IMR-90 (cell line): ENCODE measurements at regions not wholly inside any gene's neighbourhood (a gene's known extent, or its start where the extent isn't known, plus 50 kb on each side); places are given as distances from the start of the nearest gene placed in this dataset.

ENCODE experiments used
- ATAC-seq: fragments of 200-7000 bp; cut with Tn5 transposase; 2 replicates; pipeline ENCODE4 v1.9.1; 2020; ENCODE audit warnings: low read depth, mild to moderate bottlenecking, moderate library complexity
- BruUV-seq: library from RNA; stranded (reverse); fragments of 400-500 nt; replicated peaks from 2 replicates; lab custom pipeline; 2021; lab: Mats Ljungman, UMichigan
- CTCF ChIA-PET: fragments of 300-600 bp; formaldehyde crosslinking; extraction: SDS; loops from one replicate; lab custom pipeline; 2021; ENCODE audit warnings: antibody characterized with exemption; lab: Yijun Ruan, JAX
- POLR2A ChIA-PET: fragments of 300-600 bp; sonication (Branson Sonifier 250); formaldehyde crosslinking; loops from one replicate; lab custom pipeline; 2022; ENCODE audit warnings: antibody characterized with exemption; ENCODE audit not compliant: unreplicated experiment; lab: Charles Lee
- DNase-seq: peaks from one replicate; pipeline ENCODE4 v3.0.0; 2013
- H2AFZ ChIP-seq: replicated peaks from 2 replicates; pipeline ENCODE3; 2013; ENCODE audit warnings: low read length, mild to moderate bottlenecking; ENCODE audit not compliant: poor library complexity
- H2AK5ac ChIP-seq: 2 replicates; pipeline ENCODE4 v1.6.1; 2013; ENCODE audit warnings: low read depth, low read length, inconsistent platforms
- H2AK9ac ChIP-seq: replicated peaks from 2 replicates; pipeline ENCODE3; 2013; ENCODE audit warnings: mild to moderate bottlenecking, low read depth, low read length, moderate library complexity; ENCODE audit not compliant: poor library complexity
- H2BK120ac ChIP-seq: 2 replicates; pipeline ENCODE4 v1.6.1; 2013; ENCODE audit warnings: low read depth, low read length, inconsistent platforms
- H2BK15ac ChIP-seq: 3 replicates; pipeline ENCODE4 v1.6.1; 2013; ENCODE audit warnings: low read depth, low read length, inconsistent platforms
- H2BK20ac ChIP-seq: 2 replicates; pipeline ENCODE4 v1.6.1; 2013; ENCODE audit warnings: low read depth, mild to moderate bottlenecking, inconsistent platforms, low read length, moderate library complexity
- H2BK5ac ChIP-seq: 2 replicates; pipeline ENCODE4 v1.6.1; 2013; ENCODE audit warnings: mild to moderate bottlenecking, low read depth, low read length, inconsistent platforms; ENCODE audit not compliant: poor library complexity, severe bottlenecking
- H3K14ac ChIP-seq: replicated peaks from 2 replicates; pipeline ENCODE4 v1.6.1; 2013; ENCODE audit warnings: low read depth, low read length, inconsistent platforms
- H3K18ac ChIP-seq: 2 replicates; pipeline ENCODE4 v1.6.1; 2013; ENCODE audit warnings: low read depth, low read length, control low read depth
- H3K23ac ChIP-seq: 2 replicates; pipeline ENCODE4 v1.6.1; 2013; ENCODE audit warnings: low read depth, low read length, inconsistent platforms
- H3K27ac ChIP-seq: 2 replicates; pipeline ENCODE4 v1.5.1; 2013; ENCODE audit warnings: mild to moderate bottlenecking, control low read depth, low read length; ENCODE audit not compliant: insufficient read depth
- H3K27me3 ChIP-seq: 2 replicates; pipeline ENCODE4 v1.6.1; 2013; ENCODE audit warnings: low read length; ENCODE audit not compliant: control insufficient read depth, insufficient read depth
- H3K36me3 ChIP-seq: 2 replicates; pipeline ENCODE4 v1.6.1; 2013; ENCODE audit warnings: low read length, mixed read lengths; ENCODE audit not compliant: control insufficient read depth, insufficient read depth
- H3K4ac ChIP-seq: 2 replicates; pipeline ENCODE4 v1.6.1; 2013; ENCODE audit warnings: low read depth, low read length, inconsistent platforms
- H3K4me1 ChIP-seq: 2 replicates; pipeline ENCODE4 v1.6.1; 2013; ENCODE audit warnings: low read length, mixed read lengths; ENCODE audit not compliant: control insufficient read depth, insufficient read depth
- H3K4me2 ChIP-seq: 2 replicates; pipeline ENCODE4 v1.6.1; 2013; ENCODE audit warnings: low read depth, mild to moderate bottlenecking, control low read depth, low read length, moderate library complexity
- H3K4me3 ChIP-seq: 2 replicates; pipeline ENCODE4 v1.5.1; 2013; ENCODE audit warnings: low read depth, mild to moderate bottlenecking, control low read depth, low read length, moderate library complexity; ENCODE audit not compliant: insufficient read depth
- H3K56ac ChIP-seq: 2 replicates; pipeline ENCODE4 v1.6.1; 2013; ENCODE audit warnings: low read length, inconsistent platforms; ENCODE audit not compliant: insufficient read depth; ENCODE audit errors: extremely low read depth
- H3K79me1 ChIP-seq, 2 experiments: 2 replicates each; pipeline ENCODE4 v1.6.1; 2013; ENCODE audit warnings: low read length in 2 of 2, inconsistent platforms in 1 of 2, low read depth in 1 of 2
- H3K9ac ChIP-seq: 2 replicates; pipeline ENCODE4 v1.6.1; 2013; ENCODE audit warnings: low read depth, low read length, control low read depth
- H3K9me1 ChIP-seq: 2 replicates; pipeline ENCODE4 v1.6.1; 2013; ENCODE audit warnings: low read length, inconsistent platforms; ENCODE audit not compliant: insufficient read depth
- H3K9me3 ChIP-seq: 2 replicates; pipeline ENCODE4 v1.6.1; 2013; ENCODE audit warnings: low read length; ENCODE audit not compliant: control insufficient read depth, insufficient read depth
- H4K20me1 ChIP-seq: 2 replicates; pipeline ENCODE4 v1.6.1; 2013; ENCODE audit warnings: low read length, inconsistent platforms; ENCODE audit not compliant: insufficient read depth
- H4K5ac ChIP-seq: 2 replicates; pipeline ENCODE4 v1.6.1; 2013; ENCODE audit warnings: mild to moderate bottlenecking, low read depth, low read length, control low read depth
- H4K8ac ChIP-seq, 2 experiments: 2 replicates each; pipeline ENCODE4 v1.6.1; 2013; ENCODE audit warnings: low read depth in 2 of 2, low read length in 2 of 2, control low read depth in 1 of 2, inconsistent platforms in 1 of 2
- H4K91ac ChIP-seq: 2 replicates; pipeline ENCODE4 v1.6.1; 2013; ENCODE audit warnings: low read depth, low read length, inconsistent platforms; ENCODE audit not compliant: insufficient read depth
- SMC3 ChIP-seq: fragments of 150-350 bp; IDR thresholded peaks from 2 replicates; pipeline ENCODE4 v1.6.1; 2016; ENCODE audit warnings: low read depth, mild to moderate bottlenecking, antibody characterized with exemption, low read length, moderate library complexity
- WGBS, 2 experiments: methylation state at CpG; one replicate each; pipeline versions ENCODE4 v1.1.5 to v1.1.7; 2013; ENCODE audit warnings: missing lambda C conversion rate in 2 of 2; ENCODE audit not compliant: insufficient read length in 1 of 2; ENCODE audit errors: extremely low coverage in 2 of 2; 5-methylcytosine and 5-hydroxymethylcytosine counted together
- dilution Hi-C: fragments of 300-500 bp; cut with HindIII; formaldehyde crosslinking; loops from one replicate; pipeline ENCODE4 v1.14.3; 2018; ENCODE audit warnings: low sequenced_read_pairs; ENCODE audit not compliant: unreplicated experiment
- in situ Hi-C: fragments of 300-500 bp; cut with MboI; formaldehyde crosslinking; loops from 3 replicates; pipeline ENCODE4 v1.14.3; 2019; ENCODE audit warnings: low sequenced_read_pairs, inconsistent platforms, mixed read lengths
- intact Hi-C: fragments of 100-400 bp; cut with micrococcal nuclease; formaldehyde crosslinking; loops from 2 replicates; pipeline ENCODE4 v1.10.0; 2022

DNA sequence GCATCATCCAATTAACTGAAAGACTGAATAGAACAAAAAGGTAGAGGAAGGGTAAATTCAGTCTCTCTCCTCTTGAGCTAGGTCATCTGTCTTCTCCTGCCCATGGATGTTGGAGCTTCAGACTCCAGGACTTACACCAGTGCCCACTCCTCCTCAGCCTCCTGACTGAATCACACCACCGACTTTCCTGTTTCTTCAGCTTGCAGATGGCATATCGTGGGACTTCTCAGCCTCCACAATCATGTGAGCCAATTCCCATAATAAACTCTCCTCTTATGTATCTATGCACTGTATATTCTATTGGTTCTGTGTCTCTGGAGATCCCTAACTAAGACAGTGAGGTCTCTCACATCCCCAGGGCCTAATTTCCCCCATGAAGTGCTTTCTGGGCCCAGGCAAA is 140.4 kb downstream of the CD47 start:
- Histone ChIP-seq H3K27ac (no peak overlapping the region), H3K27me3 (peaks cover 2% of the 10 kb centered on the region), H3K18ac (no peak overlapping the region), H2AFZ (no peak overlapping the region), H3K23ac (no peak overlapping the region), H2AK9ac (no peak overlapping the region), H4K8ac (no peak overlapping the region), H3K4me3 (no peak overlapping the region), H3K9me3 (no peaks in the 10 kb centered on the region), H3K4me2 (no peak overlapping the region), H2BK120ac (no peak overlapping the region), H2BK15ac (no peak overlapping the region), H2BK5ac (no peak overlapping the region), H4K5ac (no peak overlapping the region), H4K20me1 (no peaks in the 10 kb centered on the region), H4K91ac (no peak overlapping the region), H3K79me1 (no peaks in the 10 kb centered on the region), H2AK5ac (no peak overlapping the region), H3K56ac (no peak overlapping the region), H3K4ac (no peak overlapping the region), H3K4me1 (no peaks in the 10 kb centered on the region), H3K14ac (no peak overlapping the region), H3K9ac (no peak overlapping the region), H3K36me3 (no peaks in the 10 kb centered on the region), H2BK20ac (no peak overlapping the region), H3K9me1 (no peaks in the 10 kb centered on the region)
- dilution Hi-C loops (no loop called here), in situ Hi-C loops (no loop called here), intact Hi-C loops (no loop called here)
- CTCF ChIA-PET, result no interaction called here
- POLR2A ChIA-PET, result no interaction called here
- BruUV-seq, result no TSS peak
- TF ChIP-seq SMC3, result no peak
- no CpG with 5 or more reads among the region's 2 CpGs for WGBS, 2 experiments
- no peak for DNase-seq
- no peak for ATAC-seq
